HG03025 (cell line): ENCODE measurements at regions not wholly inside any gene's neighbourhood (a gene's known extent, or its start where the extent isn't known, plus 50 kb on each side); places are given as distances from the start of the nearest gene placed in this dataset.
A peak's percentile ranks its signal among the peaks of the same experiment; 100 is the strongest.

Experiments
- ATAC-seq: cut with Tn5 transposase; IDR thresholded peaks from one replicate; pipeline ENCODE4 v1.9.1; 2021; ENCODE audit warnings: mild to moderate bottlenecking, moderate library complexity; ENCODE audit not compliant: unreplicated experiment, low FRiP score

DNA sequence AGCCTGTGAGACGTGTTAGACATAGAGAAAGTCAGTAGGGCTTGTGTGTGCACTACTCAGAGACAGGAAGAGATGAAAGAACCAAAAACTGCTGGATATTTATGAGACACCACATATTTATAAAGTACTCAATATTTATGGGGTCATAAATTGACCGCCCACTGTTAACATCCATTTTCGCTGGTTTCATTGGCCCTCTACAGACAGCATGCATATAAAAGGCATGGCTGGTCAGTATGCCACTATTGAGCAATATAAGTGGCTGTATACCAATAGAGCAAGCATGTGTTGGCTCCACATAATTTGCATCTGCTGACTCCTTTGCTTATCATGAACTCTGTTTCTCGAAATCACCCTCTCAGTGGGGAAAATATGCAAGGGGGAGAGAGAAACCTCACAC lies 110.3 kb upstream of the BTN3A2 start:
- ATAC-seq: no peak

DNA sequence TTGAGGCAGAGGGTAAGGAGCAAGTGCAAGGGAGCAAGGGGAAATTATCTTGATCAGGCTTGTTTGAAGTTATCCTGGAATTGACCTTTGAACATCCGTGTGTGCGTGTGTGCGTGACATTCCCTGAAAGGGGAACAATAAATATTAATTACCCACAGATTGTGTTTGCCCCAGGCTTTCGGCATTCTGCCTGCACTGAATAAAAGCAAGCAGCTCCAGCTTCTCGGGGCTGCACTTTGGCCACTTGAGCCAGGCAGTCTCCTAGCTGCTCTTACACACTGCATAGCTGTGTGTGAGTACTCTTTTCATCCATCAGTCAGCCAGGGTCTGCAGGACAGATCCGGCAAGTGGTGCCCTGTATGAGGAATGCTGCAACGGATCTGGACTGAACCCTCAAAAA lies 107.7 kb upstream of the BTN3A2 start:
- no peak for ATAC-seq

DNA sequence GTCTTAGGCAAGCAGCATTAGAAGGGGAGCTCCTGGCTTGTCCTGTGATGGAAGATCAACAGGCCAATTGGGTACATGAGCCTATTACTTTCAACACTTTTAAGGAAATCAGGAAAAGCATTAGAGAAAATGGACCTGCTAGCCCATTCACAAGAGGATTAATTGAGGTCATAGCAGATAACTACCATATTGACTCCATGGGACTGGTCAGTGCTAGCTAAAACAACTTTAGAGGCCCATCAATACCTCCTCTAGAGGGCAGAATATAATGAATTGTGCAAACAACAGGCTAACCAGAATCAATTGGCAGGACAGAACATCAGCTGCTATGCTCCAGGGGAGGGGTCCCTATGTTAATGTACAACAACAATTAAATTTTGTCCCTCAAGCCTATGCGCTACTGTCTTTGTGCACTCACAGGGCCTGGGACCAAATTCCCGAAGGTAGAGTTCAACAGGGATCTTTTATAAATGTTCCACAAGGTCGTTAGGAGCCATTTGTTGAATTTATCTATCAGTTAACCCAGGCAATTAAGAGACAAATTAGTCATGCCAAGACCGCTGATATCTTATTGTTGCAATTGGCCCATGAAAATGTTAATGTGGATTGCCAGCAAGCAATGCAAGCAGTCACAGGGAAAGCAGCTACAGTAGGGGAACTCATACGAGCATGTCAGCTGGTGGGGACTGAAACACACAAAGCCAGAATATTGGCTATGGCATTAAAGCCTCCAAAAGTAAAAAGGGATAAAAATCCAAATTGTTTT lies 106.6 kb upstream of the BTN3A2 start:
- ATAC-seq: no peak

DNA sequence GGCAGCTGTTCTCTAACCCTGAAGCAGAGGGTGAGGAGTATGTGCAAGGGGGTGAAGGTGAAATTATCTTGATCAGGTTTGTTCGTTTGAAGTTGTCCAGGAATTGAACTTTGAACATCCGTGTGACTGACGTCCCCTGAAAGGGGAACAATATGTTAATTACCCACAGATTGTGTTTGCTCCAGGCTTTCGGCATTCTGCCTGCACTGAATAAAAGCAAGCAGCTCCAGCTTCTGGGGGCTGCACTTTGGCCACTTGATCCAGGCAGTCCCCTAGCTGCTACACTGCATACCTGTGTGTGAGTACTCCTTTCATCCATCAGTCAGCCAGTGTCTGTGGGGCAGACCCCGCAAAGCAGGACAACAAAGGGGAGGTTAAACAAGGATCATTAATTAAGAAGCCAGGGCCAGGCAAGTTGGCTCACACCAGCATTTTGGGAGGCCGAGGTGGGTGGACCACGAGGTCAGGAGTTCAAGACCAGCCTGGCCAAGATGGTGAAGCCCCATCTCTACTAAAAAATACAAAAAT lies 104.8 kb upstream of the BTN3A2 start:
- no peak for ATAC-seq

DNA sequence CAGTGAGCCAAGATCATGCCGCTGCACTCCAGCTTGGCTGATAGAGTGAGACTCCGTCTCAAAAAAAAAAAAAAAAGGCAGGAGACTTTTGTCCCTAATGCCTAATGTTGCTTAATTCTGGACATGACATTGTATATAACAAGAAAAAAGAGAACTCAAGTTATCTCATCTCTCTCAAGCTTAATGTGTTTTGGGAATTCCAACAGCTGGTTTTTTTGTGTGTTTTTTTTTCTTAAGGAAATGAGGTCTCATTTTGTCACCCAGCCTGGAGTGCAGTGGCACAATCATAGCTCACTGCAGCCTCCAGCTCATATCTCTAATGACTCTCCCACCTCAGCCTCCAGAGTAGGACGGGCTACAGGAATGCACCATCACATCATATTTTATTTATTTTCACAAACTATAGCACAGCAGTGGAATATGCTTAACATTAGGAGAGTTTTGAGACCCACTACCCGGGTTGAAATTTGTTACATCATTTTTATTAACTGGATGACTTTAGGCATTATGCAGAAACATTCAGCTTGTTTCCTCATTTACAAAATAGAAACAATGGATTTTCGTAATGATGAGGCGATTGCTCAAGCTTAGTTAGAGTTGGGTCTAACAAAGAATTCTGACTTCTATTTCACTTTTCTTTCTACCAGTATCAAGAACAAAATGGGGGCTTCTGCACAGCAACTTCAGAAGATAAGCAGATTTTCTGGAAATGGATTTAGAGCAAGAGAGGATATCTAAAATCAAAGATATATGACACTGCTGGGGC lies 104.1 kb upstream of the BTN3A2 start:
- ATAC-seq: no peak

DNA sequence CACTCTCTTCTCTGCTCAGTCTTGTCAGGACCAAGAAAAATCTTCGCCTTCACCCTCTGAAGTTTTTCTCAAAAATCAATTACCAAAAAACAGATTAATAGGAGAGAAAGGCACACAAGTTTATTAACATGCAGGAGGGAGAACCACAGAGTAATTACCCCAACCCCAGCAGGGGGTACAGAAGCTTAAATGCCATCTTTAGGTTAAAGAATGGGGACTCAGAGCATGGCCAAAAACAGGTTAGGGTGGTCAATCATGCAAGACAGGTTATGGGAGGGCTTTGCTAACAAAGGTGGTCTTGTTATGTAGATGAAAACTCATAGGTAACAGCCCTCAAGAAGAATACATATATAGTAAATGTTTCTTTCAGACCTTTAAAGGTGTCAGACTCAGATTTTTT lies 100.5 kb upstream of the BTN3A2 start:
- no peak for ATAC-seq

DNA sequence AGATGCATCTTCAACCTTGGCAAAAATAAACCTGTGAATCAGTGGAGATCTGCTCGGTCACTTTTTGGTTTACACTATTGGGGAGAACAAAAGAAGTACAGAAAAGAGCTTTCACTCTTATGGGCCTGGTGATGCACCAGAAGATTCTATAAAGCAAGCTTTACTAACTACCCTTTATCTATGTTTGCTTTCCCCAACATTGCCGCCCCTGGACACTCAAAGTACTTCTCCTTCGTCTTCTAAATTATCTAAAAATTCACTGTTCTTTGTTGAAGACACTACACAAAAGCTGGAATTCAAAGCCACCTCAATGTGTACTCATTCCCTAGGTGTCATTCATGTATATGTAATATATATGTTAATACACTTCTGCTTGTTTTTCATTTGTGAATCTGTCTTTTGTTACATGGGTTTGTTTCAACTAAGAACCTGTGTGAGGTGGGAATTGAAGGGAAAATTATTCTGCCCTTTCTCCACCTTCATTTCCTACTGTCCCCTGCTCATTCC lies 97.9 kb upstream of the BTN3A2 start:
- no peak for ATAC-seq

DNA sequence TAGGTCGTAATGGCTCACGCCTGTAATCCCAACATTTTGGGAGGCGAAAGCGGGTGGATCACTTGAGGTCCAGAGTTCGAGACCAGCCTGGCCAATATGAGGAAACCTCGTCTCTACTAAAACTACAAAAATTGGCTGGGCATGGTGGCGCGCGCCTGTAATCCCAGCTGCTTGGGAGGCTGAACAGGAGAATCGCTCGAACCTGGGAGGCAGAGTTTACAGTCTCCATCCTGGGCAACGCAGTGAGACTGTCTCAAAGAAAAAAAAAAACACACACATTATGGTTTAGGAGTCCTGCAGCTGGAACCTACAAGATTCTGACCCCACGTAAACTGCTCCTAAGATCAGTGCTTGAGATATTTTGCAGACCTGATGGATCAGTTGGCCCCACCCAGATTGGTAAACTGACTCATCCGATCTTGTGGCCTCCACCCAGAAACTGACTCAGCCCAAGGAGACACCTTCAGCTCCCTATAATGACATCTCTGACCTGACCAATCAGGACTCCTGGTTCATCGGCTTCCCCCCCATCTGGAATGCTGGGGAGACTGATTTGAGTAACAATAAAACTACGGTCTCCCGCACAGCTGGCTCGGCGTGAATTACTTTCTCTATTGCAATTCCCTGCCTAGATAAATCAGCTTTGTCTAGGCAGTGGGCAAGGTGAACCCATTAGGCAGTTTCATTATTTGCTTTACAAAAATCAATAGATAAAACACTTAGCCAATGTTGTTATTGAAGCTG lies 96.2 kb upstream of the BTN3A2 start:
- ATAC-seq: no peak

DNA sequence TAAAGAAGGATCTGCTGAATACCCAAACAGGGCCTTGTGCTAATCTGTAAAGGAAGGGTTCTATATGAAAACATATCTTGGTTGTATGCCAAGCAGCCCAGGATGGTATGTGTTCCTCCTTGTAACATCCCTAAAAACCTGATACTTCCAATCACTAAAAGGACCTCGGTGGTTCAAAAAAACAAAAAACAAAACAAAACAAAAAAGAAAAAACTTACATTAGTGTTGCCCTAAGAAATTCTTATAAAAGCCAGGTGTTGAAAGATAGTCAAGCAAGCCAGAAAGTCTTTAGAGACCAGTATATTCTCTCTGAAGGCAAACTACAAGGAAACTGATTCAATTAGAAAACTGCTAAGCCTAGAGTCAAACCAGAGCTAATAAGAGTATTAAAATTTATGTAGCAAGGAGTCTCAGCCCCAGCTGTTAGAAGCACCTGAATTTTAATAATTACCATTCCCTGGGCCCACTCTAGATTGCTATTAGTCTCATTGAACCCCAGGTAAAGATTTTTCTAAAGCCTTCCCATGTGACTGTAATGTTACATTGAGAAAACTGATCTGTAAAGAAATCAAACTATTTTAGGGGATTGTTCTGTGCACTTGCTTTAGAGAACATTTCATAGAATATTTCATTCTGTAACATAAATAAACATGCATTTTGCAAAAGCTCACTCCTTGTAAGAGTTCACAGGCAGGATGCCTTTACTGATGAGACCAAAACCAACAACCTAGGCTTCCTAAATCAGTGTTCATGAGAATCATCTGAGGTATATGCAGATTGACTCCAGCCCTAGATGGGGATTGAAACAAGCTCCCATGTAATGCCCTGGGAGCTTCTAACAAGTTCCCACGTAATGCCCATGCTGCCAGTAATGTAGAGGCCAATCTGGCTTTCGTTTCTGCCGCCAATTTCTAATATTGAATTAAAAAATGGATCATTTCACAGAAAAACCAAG lies 95.2 kb upstream of the BTN3A2 start:
- no peak for ATAC-seq

DNA sequence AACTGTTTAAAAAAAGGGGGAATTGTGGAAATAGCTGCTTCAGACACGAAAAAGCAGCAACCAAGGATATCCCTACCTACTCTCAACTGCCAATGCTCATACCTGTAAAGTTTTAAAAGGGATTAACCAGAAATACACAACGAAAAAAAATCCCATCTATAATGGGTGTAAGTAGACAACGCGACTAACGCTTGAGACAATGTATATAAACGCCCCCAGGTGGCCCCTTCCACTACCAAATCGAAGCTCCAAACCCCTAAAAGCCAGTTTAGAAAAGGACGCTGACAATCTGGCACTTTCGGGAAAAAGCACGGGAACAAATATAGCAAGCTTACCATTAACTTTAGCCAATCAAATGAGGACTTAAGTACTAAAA lies 94.5 kb upstream of the BTN3A2 start:
- no peak for ATAC-seq

DNA sequence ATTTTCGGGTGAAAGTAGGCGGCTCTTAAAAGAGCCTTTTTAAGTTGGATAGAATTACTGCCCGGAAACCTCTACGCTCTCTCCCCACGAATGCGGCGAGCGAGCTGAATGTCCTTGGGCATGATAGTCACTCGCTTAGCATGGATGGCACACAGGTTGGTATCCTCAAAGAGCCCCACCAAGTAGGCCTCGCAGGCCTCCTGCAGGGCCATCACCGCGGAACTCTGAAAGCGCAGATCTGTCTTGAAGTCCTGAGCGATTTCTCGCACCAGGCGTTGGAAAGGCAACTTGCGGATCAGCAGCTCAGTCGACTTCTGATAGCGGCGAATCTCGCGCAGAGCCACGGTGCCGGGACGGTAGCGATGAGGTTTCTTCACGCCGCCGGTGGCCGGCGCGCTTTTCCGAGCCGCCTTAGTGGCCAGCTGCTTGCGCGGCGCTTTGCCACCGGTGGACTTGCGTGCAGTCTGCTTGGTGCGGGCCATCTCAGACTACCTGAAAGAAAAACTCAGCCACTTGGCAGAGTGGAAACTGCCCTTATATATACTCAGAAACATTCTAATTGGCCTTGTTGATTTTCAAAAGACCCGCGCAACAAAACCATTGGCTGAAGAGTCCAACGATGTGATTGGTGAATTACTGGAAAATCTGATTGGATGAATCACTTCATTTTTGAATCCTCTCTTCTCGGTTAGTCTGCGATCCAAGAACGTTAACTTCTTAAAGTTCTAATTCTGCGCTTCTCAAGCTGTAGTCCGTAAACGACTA lies 93.9 kb upstream of the BTN3A2 start:
- ATAC-seq: peak; percentile 33

DNA sequence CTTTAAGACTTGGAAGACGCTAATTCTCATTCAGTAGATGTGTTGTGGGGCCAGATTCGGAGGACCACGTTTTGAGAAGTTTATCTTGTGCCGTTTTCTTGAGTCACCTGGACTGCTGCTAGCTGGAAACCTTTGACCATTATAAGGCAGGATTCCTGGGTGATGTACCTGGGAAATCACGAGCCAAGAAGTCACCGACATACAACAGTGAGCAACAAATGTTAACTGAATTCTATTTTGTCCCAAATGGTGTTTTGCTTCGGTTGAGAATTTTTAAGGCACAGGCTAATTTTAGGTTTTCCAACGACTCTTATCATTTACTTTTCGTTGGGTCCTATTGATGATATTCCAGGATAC lies 93.4 kb upstream of the BTN3A2 start:
- ATAC-seq: no peak

DNA sequence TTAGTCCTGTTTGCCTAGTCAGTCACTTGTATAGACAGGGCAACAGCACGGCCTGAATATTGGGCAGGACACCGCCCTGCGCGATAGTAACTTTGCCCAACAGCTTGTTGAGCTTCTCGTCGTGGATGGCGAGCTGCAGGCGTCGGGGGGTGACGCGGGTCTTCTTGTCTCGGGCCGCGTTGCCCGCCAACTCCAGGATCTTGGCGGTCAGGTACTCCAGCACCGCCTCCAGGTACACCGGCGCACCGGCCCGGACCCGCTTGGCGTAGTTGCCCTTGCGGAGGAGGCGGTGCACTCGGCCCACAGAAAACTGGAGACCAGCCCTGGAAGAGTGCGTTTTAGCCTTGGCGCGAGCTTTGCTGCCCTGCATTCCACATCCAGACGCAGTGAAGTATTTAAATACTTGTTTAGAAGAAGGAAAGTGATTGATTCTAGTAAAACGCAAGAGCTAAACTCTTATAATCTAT lies 92.8 kb upstream of the BTN3A2 start:
- ATAC-seq: no peak

DNA sequence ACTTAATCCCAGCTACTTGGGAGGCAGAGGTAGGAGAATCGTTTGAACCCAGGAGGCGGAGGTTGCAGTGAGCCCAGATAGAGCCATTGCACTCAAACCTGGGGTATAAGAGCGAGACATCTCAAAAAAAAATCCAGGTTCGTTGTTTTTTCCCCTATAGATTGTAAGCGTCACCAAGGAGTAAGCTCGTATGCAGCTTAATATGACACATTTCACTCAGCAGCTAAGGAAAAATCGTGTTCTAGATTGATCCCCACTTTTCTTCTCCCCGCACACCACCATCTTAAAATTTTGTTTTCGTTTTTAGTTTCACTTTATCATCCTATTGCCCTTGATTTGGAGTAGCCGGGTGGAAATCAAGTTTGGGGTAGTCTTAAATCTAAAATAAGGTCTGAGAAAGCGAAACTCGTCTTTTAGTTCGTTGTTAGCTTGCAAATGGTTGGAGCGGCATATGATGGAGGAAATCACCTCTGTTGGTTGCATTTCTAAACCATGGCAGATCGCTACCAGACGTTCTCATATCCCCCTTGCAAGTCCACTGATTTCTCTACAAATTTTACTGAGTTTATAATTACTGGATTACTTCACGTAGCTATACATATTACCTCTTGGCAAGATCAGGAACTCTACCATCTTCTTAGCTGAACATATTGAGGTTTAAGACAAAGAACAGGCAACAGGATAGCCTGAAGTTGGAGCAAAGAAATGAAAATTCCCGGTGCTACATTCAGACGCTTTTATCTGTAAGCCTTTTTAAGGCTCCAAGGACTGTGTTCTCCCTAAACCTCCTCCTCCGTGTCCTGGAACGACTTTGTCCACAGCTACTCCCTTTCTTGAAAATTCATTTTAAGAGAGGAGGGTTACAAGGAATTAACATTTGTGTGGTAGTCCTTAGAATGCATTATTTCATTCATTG lies 91.1 kb upstream of the BTN3A2 start:
- no peak for ATAC-seq

DNA sequence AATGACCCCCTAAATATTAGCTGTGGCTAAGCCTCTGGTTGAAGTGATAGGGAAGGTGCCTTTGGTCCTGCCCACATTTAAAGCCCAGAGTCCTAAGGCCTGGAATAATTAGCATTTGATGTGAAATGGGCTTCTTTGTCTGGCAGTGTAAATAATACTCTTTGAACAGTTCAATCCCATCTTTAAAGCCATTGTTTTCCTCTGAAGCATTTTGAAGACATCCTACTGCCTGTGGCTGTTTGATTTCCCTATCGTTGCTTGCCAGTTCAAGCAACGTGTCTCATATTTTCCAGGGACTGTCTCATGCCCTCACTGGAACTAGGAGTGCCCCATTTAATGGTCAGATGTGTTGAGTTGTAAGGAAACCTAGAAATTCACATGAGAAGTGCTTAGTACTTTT lies 89.3 kb upstream of the BTN3A2 start:
- no peak for ATAC-seq

DNA sequence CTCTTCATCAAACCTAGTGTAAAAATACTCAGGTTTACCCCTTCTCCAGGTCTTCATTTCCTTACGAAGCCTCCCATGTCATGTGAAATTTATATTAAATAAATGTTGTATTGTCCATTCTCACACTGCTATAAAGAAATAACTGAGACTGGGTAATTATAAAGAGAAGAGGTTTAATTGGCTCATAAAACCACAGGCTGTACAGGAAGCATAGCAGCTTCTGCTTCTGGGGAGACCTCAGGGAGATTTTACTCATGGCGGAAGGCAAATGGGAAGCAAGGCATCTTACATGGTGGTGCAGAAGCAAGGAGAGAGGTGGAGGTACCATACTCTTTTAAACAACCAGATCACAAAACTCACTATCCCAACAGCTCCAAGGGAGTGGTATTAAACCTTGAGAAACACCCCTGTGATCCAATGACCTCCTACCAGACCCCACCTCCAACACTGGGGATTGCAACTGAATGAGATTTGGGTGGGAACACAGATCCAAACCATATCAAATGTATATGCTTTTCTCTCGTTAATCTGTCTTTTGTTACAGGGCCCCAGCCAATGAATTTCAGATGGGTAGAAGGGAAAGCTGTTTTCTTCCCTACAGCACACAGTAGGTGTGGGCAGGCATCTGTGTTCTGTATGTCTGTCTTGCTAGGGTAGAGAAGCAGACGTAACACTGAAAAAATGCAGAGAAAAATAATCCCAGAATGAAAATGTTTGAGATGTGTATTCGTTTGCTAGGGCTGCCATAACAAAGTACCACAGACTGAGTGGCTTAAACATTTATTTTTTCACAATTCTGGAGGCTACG lies 88.0 kb upstream of the BTN3A2 start:
- no peak for ATAC-seq

DNA sequence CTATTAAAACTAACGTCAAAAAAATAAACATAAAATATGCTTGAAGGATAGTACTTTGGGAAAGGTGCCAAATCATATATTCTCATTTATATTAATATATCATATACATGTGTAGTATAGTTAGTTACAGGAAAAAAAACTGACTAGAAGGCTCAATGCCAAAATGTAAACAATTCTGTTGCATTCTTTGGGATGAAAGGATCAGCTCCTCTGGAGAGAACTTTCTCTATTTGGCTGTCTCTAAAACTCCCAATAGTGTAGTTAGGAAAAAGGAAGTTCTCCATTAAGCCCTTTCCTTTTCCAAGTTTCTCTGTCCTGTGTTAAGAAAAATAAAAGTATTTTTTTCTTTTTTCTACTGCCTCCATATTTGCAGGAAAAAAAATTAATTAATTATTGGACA lies 86.5 kb upstream of the BTN3A2 start:
- ATAC-seq: no peak
